Sigmoid colon (tissue), 4 donors: ENCODE measurements at regions not wholly inside any gene's neighbourhood (a gene's known extent, or its start where the extent isn't known, plus 50 kb on each side); places are given as distances from the start of the nearest gene placed in this dataset.

Source experiments
- CTCF ChIP-seq, 4 experiments: fragments of 450-650 bp in 3 of 4; fragments of 200-600 bp in 1 of 4; IDR thresholded peaks; one replicate each; pipeline ENCODE4 v1.5.1; 2016 to 2019; ENCODE audit warnings: antibody characterized with exemption in 4 of 4, mild to moderate bottlenecking in 3 of 4, moderate library complexity in 2 of 4
- POLR2A ChIP-seq, 2 donors: fragments of 450-650 bp; IDR thresholded peaks; one replicate each; pipeline ENCODE4 v1.6.1; 2016; ENCODE audit warnings: antibody characterized with exemption in 2 of 2, mild to moderate bottlenecking in 2 of 2, moderate library complexity in 2 of 2
- POLR2AphosphoS5 ChIP-seq, 4 donors: sonication (generic); formaldehyde crosslinking; IDR thresholded peaks; one replicate each; pipeline ENCODE4 v1.6.1; 2017; ENCODE audit warnings: antibody characterized with exemption in 4 of 4

- no peak for TF ChIP-seq POLR2A (IDR thresholded peaks at IDR 0.05)
- TF ChIP-seq CTCF (IDR thresholded peaks at IDR 0.05) = no peak
- no peak for TF ChIP-seq POLR2AphosphoS5 (IDR thresholded peaks at IDR 0.05)
These were observed 436.1 kb downstream of the PCDH7 start for GRCh38 chr4:31156221-31156620.
